ENCODE measurements at regions not wholly inside any gene's neighbourhood (a gene's known extent, or its start where the extent isn't known, plus 50 kb on each side); places are given as distances from the start of the nearest gene placed in this dataset.

- no peak for DNase-seq
Measured at GRCh38 chr12:97989366-97989940, 525.9 kb upstream of the TMPO start.

GRCh38 chr12:97994746-97995484 is 520.5 kb upstream of the TMPO start:
- no peak for DNase-seq

- DNase-seq = no peak
Measured at GRCh38 chr12:97995559-97995958, 519.8 kb upstream of the TMPO start.

- DNase-seq = no peak
Measured at GRCh38 chr12:98001430-98001829, 514.0 kb upstream of the TMPO start.

GRCh38 chr12:98002887-98003493 is 512.4 kb upstream of the TMPO start:
- DNase-seq = no peak

- no peak for DNase-seq
Measured at GRCh38 chr12:98007963-98008362, 507.4 kb upstream of the TMPO start.

GRCh38 chr12:98013560-98013959 is 501.8 kb upstream of the TMPO start:
- no peak for DNase-seq

GRCh38 chr12:98018836-98019235 is 496.6 kb upstream of the TMPO start:
- no peak for DNase-seq

GRCh38 chr12:98020376-98020775 is 495.0 kb upstream of the TMPO start:
- DNase-seq = no peak

GRCh38 chr12:98022961-98023360 is 492.4 kb upstream of the TMPO start:
- no peak for DNase-seq

GRCh38 chr12:98037401-98038140 is 477.8 kb upstream of the TMPO start:
- DNase-seq = no peak

- DNase-seq = no peak
Measured at GRCh38 chr12:98042668-98043067, 472.7 kb upstream of the TMPO start.

- DNase-seq = no peak
Measured at GRCh38 chr12:98045395-98045794, 470.0 kb upstream of the TMPO start.

- DNase-seq = no peak
Measured at GRCh38 chr12:98048326-98048725, 467.1 kb upstream of the TMPO start.

- no peak for DNase-seq
Measured at GRCh38 chr12:98053202-98053601, 462.2 kb upstream of the TMPO start.

- DNase-seq = no peak
Measured at GRCh38 chr12:98057701-98058100, 457.7 kb upstream of the TMPO start.

GRCh38 chr12:98058213-98058612 is 457.2 kb upstream of the TMPO start:
- DNase-seq = no peak

- DNase-seq = no peak
Measured at GRCh38 chr12:98058838-98059237, 456.6 kb upstream of the TMPO start.

GRCh38 chr12:98059659-98060343 is 455.6 kb upstream of the TMPO start:
- DNase-seq = no peak

- DNase-seq = no peak
Measured at GRCh38 chr12:98060411-98060810, 455.0 kb upstream of the TMPO start.

GRCh38 chr12:98062464-98063245 is 452.7 kb upstream of the TMPO start:
- no peak for DNase-seq

GRCh38 chr12:98064501-98064900 is 450.9 kb upstream of the TMPO start:
- no peak for DNase-seq

All from GDM1 (cell line).